NCI-H526 treated with DMSO at 0.1 percent for 48 hours (cell line): ENCODE measurements at regions not wholly inside any gene's neighbourhood (a gene's known extent, or its start where the extent isn't known, plus 50 kb on each side); places are given as distances from the start of the nearest gene placed in this dataset.

Experiments
- DNase-seq: peaks from one replicate; lab custom pipeline; 2025; lab: John Stamatoyannopoulos, UW

GRCh38 chr6:168722397-168722796, 281.4 kb downstream of the SMOC2 start:
- no peak for DNase-seq

- DNase-seq = no peak
These were observed 280.6 kb downstream of the SMOC2 start for GRCh38 chr6:168721571-168721970.

GRCh38 chr6:168719901-168720300, 278.9 kb downstream of the SMOC2 start:
- no peak for DNase-seq

GRCh38 chr6:168718821-168719475, 278.0 kb downstream of the SMOC2 start:
- DNase-seq = no peak
